ENCODE measurements at regions not wholly inside any gene's neighbourhood (a gene's known extent, or its start where the extent isn't known, plus 50 kb on each side); places are given as distances from the start of the nearest gene placed in this dataset.

- TF ChIP-seq CTCF (conservative IDR thresholded peaks at IDR 0.05; ENCODE audit: low read depth, low read length) (no peak), EZH2phosphoT487 (IDR thresholded peaks at IDR 0.05; ENCODE audit: borderline replicate concordance, low read length) (no peak), EZH2 (IDR thresholded peaks at IDR 0.05; ENCODE audit: low read length, unreplicated experiment) (no peak)
Measured at GRCh38 chr11:29616611-29617010, 400.2 kb downstream of the KCNA4 start.
